ENCODE measurements at regions not wholly inside any gene's neighbourhood (a gene's known extent, or its start where the extent isn't known, plus 50 kb on each side); places are given as distances from the start of the nearest gene placed in this dataset.

DNA sequence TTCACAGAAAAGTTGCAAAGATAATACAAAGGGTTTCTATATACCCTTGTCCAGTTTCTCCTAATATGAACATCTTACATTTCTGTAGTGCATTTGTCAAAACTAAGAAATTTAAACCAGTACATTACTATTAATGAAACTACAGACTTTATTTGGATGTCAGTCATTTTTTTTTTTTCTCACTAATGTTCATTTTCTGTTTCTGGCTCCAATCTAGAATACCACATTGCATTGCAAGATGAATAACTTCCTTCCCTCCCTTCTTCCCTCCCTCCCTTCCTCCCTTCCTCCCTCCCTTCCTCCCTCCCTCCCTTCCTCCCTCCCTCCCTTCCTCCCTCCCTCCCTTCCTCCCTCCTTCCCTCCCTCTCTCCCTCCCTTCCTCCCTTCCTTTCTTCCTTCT is 509.2 kb upstream of the MCTP2 start:
- ATAC-seq = no peak
- intact Hi-C loops (cut with DNase I, micrococcal nuclease) = no loop called here
- no peaks in the 10 kb centered on the region for H3K36me3 ChIP-seq (ENCODE audit: low read depth)
- no peaks in the 10 kb centered on the region for H3K4me1 ChIP-seq (ENCODE audit: low read depth)
- no peaks in the 10 kb centered on the region for H3K9me3 ChIP-seq
- TF ChIP-seq, protein P1, sequence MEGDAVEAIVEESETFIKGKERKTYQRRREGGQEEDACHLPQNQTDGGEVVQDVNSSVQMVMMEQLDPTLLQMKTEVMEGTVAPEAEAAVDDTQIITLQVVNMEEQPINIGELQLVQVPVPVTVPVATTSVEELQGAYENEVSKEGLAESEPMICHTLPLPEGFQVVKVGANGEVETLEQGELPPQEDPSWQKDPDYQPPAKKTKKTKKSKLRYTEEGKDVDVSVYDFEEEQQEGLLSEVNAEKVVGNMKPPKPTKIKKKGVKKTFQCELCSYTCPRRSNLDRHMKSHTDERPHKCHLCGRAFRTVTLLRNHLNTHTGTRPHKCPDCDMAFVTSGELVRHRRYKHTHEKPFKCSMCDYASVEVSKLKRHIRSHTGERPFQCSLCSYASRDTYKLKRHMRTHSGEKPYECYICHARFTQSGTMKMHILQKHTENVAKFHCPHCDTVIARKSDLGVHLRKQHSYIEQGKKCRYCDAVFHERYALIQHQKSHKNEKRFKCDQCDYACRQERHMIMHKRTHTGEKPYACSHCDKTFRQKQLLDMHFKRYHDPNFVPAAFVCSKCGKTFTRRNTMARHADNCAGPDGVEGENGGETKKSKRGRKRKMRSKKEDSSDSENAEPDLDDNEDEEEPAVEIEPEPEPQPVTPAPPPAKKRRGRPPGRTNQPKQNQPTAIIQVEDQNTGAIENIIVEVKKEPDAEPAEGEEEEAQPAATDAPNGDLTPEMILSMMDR (IDR thresholded peaks at IDR 0.05) = no peak
- no peak for DNase-seq
- H3K4me3 ChIP-seq = no peak overlapping the region

DNA sequence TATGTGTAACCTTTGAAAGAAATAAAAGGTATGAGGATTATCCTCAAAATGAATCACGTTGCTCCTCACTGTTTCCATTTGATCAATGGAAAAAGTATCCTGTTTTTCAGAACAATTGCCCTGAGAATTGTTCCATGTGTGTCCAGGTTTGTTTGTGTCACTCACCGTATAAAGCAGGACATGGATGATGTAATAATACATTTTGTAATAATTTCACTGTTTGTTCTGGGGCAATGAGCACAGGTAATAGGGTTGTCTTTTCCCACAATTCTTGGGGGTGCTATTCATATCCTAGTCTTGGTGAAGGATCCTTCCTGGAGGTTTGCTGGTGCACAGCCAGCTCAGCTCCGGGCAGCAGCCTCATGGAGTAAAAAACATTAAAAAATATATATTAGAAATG is 510.8 kb upstream of the MCTP2 start:
- DNase-seq (no peak), ATAC-seq (no peak)
- intact Hi-C loops (cut with DNase I, micrococcal nuclease) = no loop called here
- H3K4me1 ChIP-seq (ENCODE audit: low read depth) = no peaks in the 10 kb centered on the region
- H3K4me3 ChIP-seq = no peak overlapping the region
- TF ChIP-seq, protein P1 (IDR thresholded peaks at IDR 0.05) = no peak
- no peaks in the 10 kb centered on the region for H3K36me3 ChIP-seq (ENCODE audit: low read depth)
- no peaks in the 10 kb centered on the region for H3K9me3 ChIP-seq

DNA sequence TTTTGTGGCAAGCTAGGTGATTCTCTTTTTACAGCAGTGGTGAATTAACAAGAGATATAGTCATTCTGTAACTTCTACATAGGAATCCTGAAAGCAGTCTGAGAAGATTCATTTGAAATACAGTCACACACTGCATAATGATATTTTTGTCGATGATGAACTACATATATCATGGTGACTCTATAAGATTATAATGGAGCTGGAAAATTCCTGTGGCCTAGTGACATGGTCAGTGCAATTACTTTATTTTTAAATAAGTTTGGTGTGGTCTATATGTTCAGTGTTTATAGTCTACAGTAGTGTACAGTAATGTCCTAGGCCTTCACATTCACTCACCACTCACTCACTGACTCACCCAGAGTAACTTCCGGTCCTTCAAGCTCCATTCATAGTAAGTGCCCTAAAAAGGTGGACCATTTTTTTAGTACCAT is 511.4 kb upstream of the MCTP2 start:
- DNase-seq = no peak

DNA sequence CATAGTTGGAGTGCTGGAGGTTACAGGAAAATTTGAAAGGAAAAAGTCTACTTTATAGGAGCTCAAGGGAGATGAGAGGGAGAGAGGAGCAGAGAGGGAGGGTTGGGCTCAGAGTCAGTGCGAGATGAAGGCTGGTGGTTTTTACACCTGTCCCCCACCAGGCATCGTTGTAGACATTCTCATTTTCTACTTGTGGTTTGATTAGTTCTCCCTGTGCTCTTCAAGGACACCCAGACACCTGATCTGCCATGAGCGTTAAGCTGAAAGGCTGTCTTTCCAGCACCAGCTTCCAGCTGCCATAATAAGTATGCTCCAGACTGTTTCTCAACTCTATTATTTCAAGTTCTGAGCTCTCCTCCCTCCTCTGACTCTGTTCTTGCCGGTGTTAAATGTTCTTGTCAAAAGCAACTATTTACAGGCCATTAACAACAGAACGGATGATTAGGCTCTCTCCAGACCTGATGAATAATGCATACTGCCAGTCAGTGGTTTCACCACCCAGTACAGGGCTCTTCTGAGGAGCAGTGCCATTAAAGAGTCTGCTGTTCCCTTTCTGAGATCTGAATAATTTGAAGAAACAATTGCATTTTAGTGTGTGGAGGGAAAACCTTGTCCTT is 514.6 kb upstream of the MCTP2 start:
- Histone ChIP-seq H3K36me3 (ENCODE audit: low read depth) (no peaks in the 10 kb centered on the region), H3K4me3 (no peak overlapping the region), H3K4me1 (ENCODE audit: low read depth) (no peaks in the 10 kb centered on the region), H3K9me3 (no peaks in the 10 kb centered on the region)
- DNase-seq = no peak
- intact Hi-C loops (cut with DNase I, micrococcal nuclease) = no loop called here
- ATAC-seq = no peak
- TF ChIP-seq, protein P1 (IDR thresholded peaks at IDR 0.05) = no peak

More for the DNA sequence above, 511.4 kb upstream of the MCTP2 start:
- no peak for ATAC-seq
- no peaks in the 10 kb centered on the region for H3K9me3 ChIP-seq
- H3K4me3 ChIP-seq = no peak overlapping the region
- no peaks in the 10 kb centered on the region for H3K36me3 ChIP-seq (ENCODE audit: low read depth)
- no peaks in the 10 kb centered on the region for H3K4me1 ChIP-seq (ENCODE audit: low read depth)
- TF ChIP-seq, protein P1 (IDR thresholded peaks at IDR 0.05) = no peak
- intact Hi-C loops (cut with DNase I, micrococcal nuclease) = no loop called here

DNA sequence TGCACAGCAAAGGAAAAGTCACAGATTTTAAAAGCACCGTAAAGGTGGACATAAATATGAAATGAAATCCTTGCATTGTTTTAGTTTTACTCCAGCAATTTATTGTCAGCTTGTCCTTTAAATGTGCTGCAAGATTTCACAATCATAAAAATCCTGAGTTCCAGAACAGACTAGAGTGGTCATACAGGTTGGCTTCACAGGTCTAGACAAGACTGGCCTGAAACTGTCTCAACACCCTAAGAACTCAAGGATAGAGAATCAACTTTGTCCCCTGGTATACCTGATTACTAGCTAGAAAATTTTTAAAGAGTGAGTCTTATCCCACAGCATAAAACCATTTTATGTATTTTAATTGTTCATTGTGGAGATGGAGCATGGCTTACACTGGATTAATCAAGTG is 521.7 kb upstream of the MCTP2 start:
- ATAC-seq (no peak), DNase-seq (no peak)
- intact Hi-C loops (cut with DNase I, micrococcal nuclease) = no loop called here
- H3K36me3 ChIP-seq (ENCODE audit: low read depth) = no peaks in the 10 kb centered on the region
- H3K4me1 ChIP-seq (ENCODE audit: low read depth) = no peaks in the 10 kb centered on the region
- TF ChIP-seq, protein P1 (IDR thresholded peaks at IDR 0.05) = no peak
- no peak overlapping the region for H3K4me3 ChIP-seq
- H3K9me3 ChIP-seq = no peaks in the 10 kb centered on the region

Data from mucosa of descending colon (tissue), 3 donors.